ENCODE measurements at regions not wholly inside any gene's neighbourhood (a gene's known extent, or its start where the extent isn't known, plus 50 kb on each side); places are given as distances from the start of the nearest gene placed in this dataset.

GRCh38 chr7:118684796-118685195 is 460.3 kb downstream of the ANKRD7 start:
- TF ChIP-seq CTCF (IDR thresholded peaks at IDR 0.05; ENCODE audit: low read depth, low read length): no peak
- no peak overlapping the region for H3K4me3 ChIP-seq (replicated peaks in 1 of 2; ENCODE audit: low read depth in 2 of 2, low read length in 2 of 2)
- no peak for DNase-seq (ENCODE audit: low read depth in 2 of 2)

- no peak for DNase-seq (ENCODE audit: low read depth in 2 of 2)
- no peak overlapping the region for H3K4me3 ChIP-seq (replicated peaks in 1 of 2; ENCODE audit: low read depth in 2 of 2, low read length in 2 of 2)
- no peak for TF ChIP-seq CTCF (IDR thresholded peaks at IDR 0.05; ENCODE audit: low read depth, low read length)
Observed at GRCh38 chr7:118689403-118689802, 464.9 kb downstream of the ANKRD7 start.

GRCh38 chr7:118696879-118697278 is 472.4 kb downstream of the ANKRD7 start:
- no peak for DNase-seq (ENCODE audit: low read depth in 2 of 2)
- H3K4me3 ChIP-seq (replicated peaks in 1 of 2; ENCODE audit: low read depth in 2 of 2, low read length in 2 of 2): no peak overlapping the region
- TF ChIP-seq CTCF (IDR thresholded peaks at IDR 0.05; ENCODE audit: low read depth, low read length): no peak

GRCh38 chr7:118699222-118699621 is 474.7 kb downstream of the ANKRD7 start:
- TF ChIP-seq CTCF (IDR thresholded peaks at IDR 0.05; ENCODE audit: low read depth, low read length): no peak
- H3K4me3 ChIP-seq (replicated peaks in 1 of 2; ENCODE audit: low read depth in 2 of 2, low read length in 2 of 2): no peak overlapping the region
- DNase-seq (ENCODE audit: low read depth in 2 of 2): no peak

GRCh38 chr7:118708741-118709140 is 484.2 kb downstream of the ANKRD7 start:
- no peak overlapping the region for H3K4me3 ChIP-seq (replicated peaks in 1 of 2; ENCODE audit: low read depth in 2 of 2, low read length in 2 of 2)
- no peak for TF ChIP-seq CTCF (IDR thresholded peaks at IDR 0.05; ENCODE audit: low read depth, low read length)
- DNase-seq (ENCODE audit: low read depth in 2 of 2): no peak

- no peak for TF ChIP-seq CTCF (IDR thresholded peaks at IDR 0.05; ENCODE audit: low read depth, low read length)
- H3K4me3 ChIP-seq (replicated peaks in 1 of 2; ENCODE audit: low read depth in 2 of 2, low read length in 2 of 2): no peak overlapping the region
- no peak for DNase-seq (ENCODE audit: low read depth in 2 of 2)
Observed at GRCh38 chr7:118711688-118712087, 487.2 kb downstream of the ANKRD7 start.

GRCh38 chr7:118713039-118713438 is 488.5 kb downstream of the ANKRD7 start:
- no peak overlapping the region for H3K4me3 ChIP-seq (replicated peaks in 1 of 2; ENCODE audit: low read depth in 2 of 2, low read length in 2 of 2)
- TF ChIP-seq CTCF (IDR thresholded peaks at IDR 0.05; ENCODE audit: low read depth, low read length): no peak
- DNase-seq (ENCODE audit: low read depth in 2 of 2): no peak
